CD14-positive monocyte (primary cell): ENCODE measurements at regions not wholly inside any gene's neighbourhood (a gene's known extent, or its start where the extent isn't known, plus 50 kb on each side); places are given as distances from the start of the nearest gene placed in this dataset.

Experiments used
- DNase-seq, 3 donors: peaks; one replicate each; pipeline ENCODE4 v3.0.0-alpha.2; 2011 to 2022
- H2AFZ ChIP-seq: 2 replicates; pipeline ENCODE4 v1.6.0; 2012; ENCODE audit warnings: mild to moderate bottlenecking, low read depth, low read length, inconsistent platforms; ENCODE audit not compliant: insufficient read depth, poor library complexity, severe bottlenecking
- H3K27ac ChIP-seq, 2 donors: 1 replicate in 1 of 2; 2 replicates in 1 of 2; pipeline ENCODE4 v1.5.1; 2012 to 2013; ENCODE audit warnings: low read length in 2 of 2, control low read depth in 1 of 2, inconsistent platforms in 1 of 2, low read depth in 1 of 2, mild to moderate bottlenecking in 1 of 2
- H3K27me3 ChIP-seq, 2 donors: one replicate each; pipeline versions ENCODE4 v1.6.0 to v1.6.1; 2011 to 2013; ENCODE audit warnings: low read length in 2 of 2; ENCODE audit not compliant: control insufficient read depth in 2 of 2, insufficient read depth in 2 of 2
- H3K36me3 ChIP-seq, 2 donors: replicated peaks in 1 of 2; 1 replicate in 1 of 2; 2 replicates in 1 of 2; pipeline versions ENCODE4 v1.5.1 to v1.6.1; 2012 to 2013; ENCODE audit warnings: low read length in 2 of 2, control low read depth in 1 of 2, inconsistent platforms in 1 of 2, mild to moderate bottlenecking in 1 of 2; ENCODE audit not compliant: insufficient read depth in 2 of 2, control insufficient read depth in 1 of 2
- H3K4me1 ChIP-seq, 2 donors: 1 replicate in 1 of 2; 2 replicates in 1 of 2; pipeline versions ENCODE4 v1.5.1 to v1.6.1; 2012 to 2013; ENCODE audit warnings: low read length in 2 of 2, control low read depth in 1 of 2, inconsistent platforms in 1 of 2, mild to moderate bottlenecking in 1 of 2, moderate library complexity in 1 of 2; ENCODE audit not compliant: insufficient read depth in 2 of 2, control insufficient read depth in 1 of 2
- H3K4me2 ChIP-seq: replicated peaks from 2 replicates; pipeline ENCODE3; 2012; ENCODE audit warnings: low read length, moderate library complexity, mild to moderate bottlenecking; ENCODE audit not compliant: poor library complexity, severe bottlenecking; ENCODE audit errors: extremely low read depth
- H3K4me3 ChIP-seq, 3 experiments: fragments of 200-600 bp in 1 of 3; sonication (generic) in 1 of 3; replicated peaks in 1 of 3; 1 replicate in 2 of 3; 2 replicates in 1 of 3; pipeline ENCODE4 v1.5.1; 2011 to 2013; ENCODE audit warnings: low read length in 3 of 3, mild to moderate bottlenecking in 3 of 3, control low read depth in 2 of 3, low read depth in 2 of 3, inconsistent platforms in 1 of 3, moderate library complexity in 1 of 3
- H3K79me2 ChIP-seq: 2 replicates; pipeline ENCODE4 v1.6.0; 2012; ENCODE audit warnings: mild to moderate bottlenecking, control low read depth, inconsistent platforms, low read length, moderate library complexity; ENCODE audit not compliant: insufficient read depth
- H3K9ac ChIP-seq: 2 replicates; pipeline ENCODE4 v1.6.0; 2017; ENCODE audit warnings: low read length, mild to moderate bottlenecking; ENCODE audit not compliant: insufficient read depth, poor library complexity, severe bottlenecking
- H3K9me3 ChIP-seq, 2 donors: replicated peaks in 1 of 2; 1 replicate in 1 of 2; 2 replicates in 1 of 2; pipeline versions ENCODE4 v1.5.1 to v1.6.1; 2012 to 2013; ENCODE audit warnings: low read length in 2 of 2, control low read depth in 1 of 2; ENCODE audit not compliant: control insufficient read depth in 1 of 2, insufficient read depth in 1 of 2
- H4K20me1 ChIP-seq: 2 replicates; pipeline ENCODE4 v1.6.0; 2012; ENCODE audit warnings: mild to moderate bottlenecking, low read length, control low read depth, moderate library complexity; ENCODE audit not compliant: insufficient read depth
- H3K27ac Mint-ChIP-seq, 7 donors: one replicate each; pipeline ENCODE4 v1.8.0; 2020; ENCODE audit warnings: mild to moderate bottlenecking in 7 of 7, mixed read lengths in 7 of 7, moderate library complexity in 6 of 7, inconsistent platforms in 2 of 7
- H3K27me3 Mint-ChIP-seq, 3 donors: one replicate each; pipeline ENCODE4 v1.8.0; 2021 to 2022; ENCODE audit warnings: low read depth in 3 of 3, mild to moderate bottlenecking in 3 of 3, mixed read lengths in 3 of 3, moderate library complexity in 3 of 3, inconsistent platforms in 1 of 3
- H3K36me3 Mint-ChIP-seq, 2 donors: one replicate each; pipeline ENCODE4 v1.8.0; 2020; ENCODE audit warnings: mixed read lengths in 2 of 2, inconsistent platforms in 1 of 2, mild to moderate bottlenecking in 1 of 2
- H3K4me1 Mint-ChIP-seq: one replicate; pipeline ENCODE4 v1.8.0; 2020; ENCODE audit warnings: mild to moderate bottlenecking, mixed read lengths
- H3K4me3 Mint-ChIP-seq, 2 donors: one replicate each; pipeline ENCODE4 v1.8.0; 2020; ENCODE audit warnings: mild to moderate bottlenecking in 2 of 2, mixed read lengths in 2 of 2, moderate library complexity in 1 of 2
- H3K9me3 Mint-ChIP-seq, 7 donors: one replicate each; pipeline ENCODE4 v1.8.0; 2020 to 2022; ENCODE audit warnings: mixed read lengths in 7 of 7, mild to moderate bottlenecking in 6 of 7, moderate library complexity in 6 of 7, inconsistent platforms in 2 of 7
- CTCF ChIP-seq: fragments of 200-600 bp; IDR thresholded peaks from one replicate; pipeline ENCODE4 v1.8.0; 2022; ENCODE audit warnings: antibody characterized with exemption, mild to moderate bottlenecking
- WGBS: methylation state at CpG from one replicate; pipeline ENCODE4 v1.1.5; 2013; ENCODE audit warnings: missing lambda C conversion rate; ENCODE audit not compliant: insufficient coverage; 5-methylcytosine and 5-hydroxymethylcytosine counted together
- intact Hi-C, 2 donors: fragments of 100-400 bp; cut with micrococcal nuclease; formaldehyde crosslinking; loops; one replicate each; pipeline versions ENCODE4 v1.15.0 to v1.15.1; 2023

GRCh38 chr16:87075319-87075860, 241.8 kb downstream of the C16orf95 start:
- intact Hi-C loops: loop anchor here (5.0 kb wide), 1 partner anchor 513 kb away; no protein-coding TSS in a partner anchor
- Mint-ChIP-seq H3K27ac (no peak overlapping the region), H3K36me3 (no peaks in the 10 kb centered on the region), H3K9me3 (peaks cover 4 to 10% (median 8%) of the 10 kb centered on the region in 7 donors), H3K4me1 (peaks cover 2% of the 10 kb centered on the region), H3K27me3 (peaks cover 4 to 18% (median 12%) of the 10 kb centered on the region in 3 donors), H3K4me3 (no peak overlapping the region)
- no peak overlapping the region for H3K9ac ChIP-seq
- peaks cover 0 to 4% of the 10 kb centered on the region in 2 donors for H3K9me3 ChIP-seq
- H3K27ac ChIP-seq: no peak overlapping the region
- no peak overlapping the region for H2AFZ ChIP-seq
- no peaks in the 10 kb centered on the region for H4K20me1 ChIP-seq
- no peak overlapping the region for H3K4me2 ChIP-seq
- no peaks in the 10 kb centered on the region for H3K79me2 ChIP-seq
- TF ChIP-seq CTCF: no peak
- no peaks in the 10 kb centered on the region for H3K27me3 ChIP-seq
- no peak overlapping the region for H3K4me3 ChIP-seq
- no peaks in the 10 kb centered on the region for H3K4me1 ChIP-seq
- H3K36me3 ChIP-seq: no peaks in the 10 kb centered on the region
- WGBS: 100% methylated on average over 3 of the region's 12 CpGs
- no peak for DNase-seq

GRCh38 chr16:87076331-87076949, 240.8 kb downstream of the C16orf95 start:
- H3K79me2 ChIP-seq: no peaks in the 10 kb centered on the region
- no peak overlapping the region for H3K4me2 ChIP-seq
- Mint-ChIP-seq H3K27ac (no peak overlapping the region), H3K36me3 (no peaks in the 10 kb centered on the region), H3K27me3 (peaks cover 2 to 17% (median 8%) of the 10 kb centered on the region in 3 donors), H3K4me1 (peaks cover 2% of the 10 kb centered on the region), H3K9me3 (peaks cover 13 to 21% (median 18%) of the 10 kb centered on the region in 7 donors), H3K4me3 (no peak overlapping the region)
- DNase-seq: no peak
- peaks cover 5 to 15% of the 10 kb centered on the region in 2 donors for H3K9me3 ChIP-seq
- no peaks in the 10 kb centered on the region for H3K36me3 ChIP-seq
- WGBS: 95% methylated on average over 19 of the region's 20 CpGs
- H3K4me3 ChIP-seq: no peak overlapping the region
- TF ChIP-seq CTCF: no peak
- no peaks in the 10 kb centered on the region for H3K27me3 ChIP-seq
- no peak overlapping the region for H3K9ac ChIP-seq
- no peak overlapping the region for H2AFZ ChIP-seq
- H3K27ac ChIP-seq: no peak overlapping the region
- no peaks in the 10 kb centered on the region for H3K4me1 ChIP-seq
- intact Hi-C loops: loop anchor here (5.0 kb wide), 1 partner anchor 514 kb away; no protein-coding TSS in a partner anchor
- H4K20me1 ChIP-seq: no peaks in the 10 kb centered on the region
